ENCODE measurements at regions not wholly inside any gene's neighbourhood (a gene's known extent, or its start where the extent isn't known, plus 50 kb on each side); places are given as distances from the start of the nearest gene placed in this dataset.

GRCh38 chr11:19525276-19525675 is 187.4 kb upstream of the NAV2 start:
- DNase-seq (peak; percentile 4), ATAC-seq (ENCODE audit: low read depth) (no peak)
- Histone ChIP-seq H4K20me1 (ENCODE audit: control insufficient read depth, insufficient read depth, low read length, poor library complexity, severe bottlenecking) (no peaks in the 10 kb centered on the region), H3K9me3 (ENCODE audit: control extremely low read depth in 1 of 3, control insufficient read depth in 2 of 3, insufficient read depth in 1 of 3, low read length in 2 of 3) (no peaks in the 10 kb centered on the region), H2AFZ (ENCODE audit: insufficient read depth, low read depth, low read length, poor library complexity, severe bottlenecking) (no peak overlapping the region), H3K4me1 (ENCODE audit: control insufficient read depth in 2 of 2, insufficient read depth in 2 of 2, low read length in 2 of 2) (peaks cover 0 to 8% of the 10 kb centered on the region in 2 donors), H3K36me3 (replicated peaks in 1 of 2; ENCODE audit: control extremely low read depth in 1 of 2, control insufficient read depth in 1 of 2, extremely low read depth in 1 of 2, insufficient read depth in 2 of 2, low read length in 1 of 2) (no peaks in the 10 kb centered on the region), H3K27me3 (replicated peaks in 1 of 4; ENCODE audit: control extremely low read depth in 1 of 4, control insufficient read depth in 3 of 4, insufficient read depth in 4 of 4, low read length in 3 of 4) (peaks cover 0 to 5% (median 2%) of the 10 kb centered on the region in 4 experiments), H3K27ac (ENCODE audit: low read length in 2 of 2) (no peak overlapping the region), H3K79me2 (ENCODE audit: control insufficient read depth, insufficient read depth, low read length) (no peaks in the 10 kb centered on the region), H3K4me3 (ENCODE audit: control extremely low read depth in 1 of 5, extremely low read depth in 1 of 5, insufficient read depth in 1 of 5, low read depth in 2 of 5, low read length in 4 of 5) (no peak overlapping the region), H3K9ac (ENCODE audit: low read length) (no peak overlapping the region), H3K4me2 (replicated peaks; ENCODE audit: low read depth, low read length, poor library complexity, severe bottlenecking) (no peak overlapping the region)
- Mint-ChIP-seq H3K27me3 (peaks cover 15% of the 10 kb centered on the region), H3K4me1 (peaks cover 3% of the 10 kb centered on the region), H3K4me3 (no peak overlapping the region), H3K27ac (no peak overlapping the region), H3K9me3 (ENCODE audit: insufficient read depth) (no peaks in the 10 kb centered on the region)
- no peak for TF ChIP-seq EZH2 (IDR thresholded peaks at IDR 0.05; ENCODE audit: borderline replicate concordance, insufficient read depth, low read depth, low read length, poor library complexity, severe bottlenecking)
- TF ChIP-seq, protein P1, sequence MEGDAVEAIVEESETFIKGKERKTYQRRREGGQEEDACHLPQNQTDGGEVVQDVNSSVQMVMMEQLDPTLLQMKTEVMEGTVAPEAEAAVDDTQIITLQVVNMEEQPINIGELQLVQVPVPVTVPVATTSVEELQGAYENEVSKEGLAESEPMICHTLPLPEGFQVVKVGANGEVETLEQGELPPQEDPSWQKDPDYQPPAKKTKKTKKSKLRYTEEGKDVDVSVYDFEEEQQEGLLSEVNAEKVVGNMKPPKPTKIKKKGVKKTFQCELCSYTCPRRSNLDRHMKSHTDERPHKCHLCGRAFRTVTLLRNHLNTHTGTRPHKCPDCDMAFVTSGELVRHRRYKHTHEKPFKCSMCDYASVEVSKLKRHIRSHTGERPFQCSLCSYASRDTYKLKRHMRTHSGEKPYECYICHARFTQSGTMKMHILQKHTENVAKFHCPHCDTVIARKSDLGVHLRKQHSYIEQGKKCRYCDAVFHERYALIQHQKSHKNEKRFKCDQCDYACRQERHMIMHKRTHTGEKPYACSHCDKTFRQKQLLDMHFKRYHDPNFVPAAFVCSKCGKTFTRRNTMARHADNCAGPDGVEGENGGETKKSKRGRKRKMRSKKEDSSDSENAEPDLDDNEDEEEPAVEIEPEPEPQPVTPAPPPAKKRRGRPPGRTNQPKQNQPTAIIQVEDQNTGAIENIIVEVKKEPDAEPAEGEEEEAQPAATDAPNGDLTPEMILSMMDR (IDR thresholded peaks at IDR 0.05): no peak
- WGBS (ENCODE audit: insufficient coverage): 35% methylated on average over 6 of the region's 7 CpGs
- intact Hi-C loops (cut with micrococcal nuclease): no loop called here
- POLR2A ChIA-PET: no interaction called here
- CTCF ChIA-PET: no interaction called here

- Histone ChIP-seq H3K27ac (ENCODE audit: low read length in 2 of 2) (no peak overlapping the region), H3K36me3 (replicated peaks in 1 of 2; ENCODE audit: control extremely low read depth in 1 of 2, control insufficient read depth in 1 of 2, extremely low read depth in 1 of 2, insufficient read depth in 2 of 2, low read length in 1 of 2) (no peaks in the 10 kb centered on the region), H2AFZ (ENCODE audit: insufficient read depth, low read depth, low read length, poor library complexity, severe bottlenecking) (no peak overlapping the region), H3K4me3 (ENCODE audit: control extremely low read depth in 1 of 5, extremely low read depth in 1 of 5, insufficient read depth in 1 of 5, low read depth in 2 of 5, low read length in 4 of 5) (no peak overlapping the region), H3K27me3 (replicated peaks in 1 of 4; ENCODE audit: control extremely low read depth in 1 of 4, control insufficient read depth in 3 of 4, insufficient read depth in 4 of 4, low read length in 3 of 4) (peaks cover 0 to 5% (median under 1%) of the 10 kb centered on the region in 4 experiments), H3K79me2 (ENCODE audit: control insufficient read depth, insufficient read depth, low read length) (no peaks in the 10 kb centered on the region), H4K20me1 (ENCODE audit: control insufficient read depth, insufficient read depth, low read length, poor library complexity, severe bottlenecking) (no peaks in the 10 kb centered on the region), H3K9me3 (ENCODE audit: control extremely low read depth in 1 of 3, control insufficient read depth in 2 of 3, insufficient read depth in 1 of 3, low read length in 2 of 3) (no peaks in the 10 kb centered on the region), H3K4me2 (replicated peaks; ENCODE audit: low read depth, low read length, poor library complexity, severe bottlenecking) (no peak overlapping the region), H3K9ac (ENCODE audit: low read length) (no peak overlapping the region), H3K4me1 (ENCODE audit: control insufficient read depth in 2 of 2, insufficient read depth in 2 of 2, low read length in 2 of 2) (peaks cover 0 to 8% of the 10 kb centered on the region in 2 donors)
- ATAC-seq (ENCODE audit: low read depth) (no peak), DNase-seq (no peak)
- POLR2A ChIA-PET: no interaction called here
- Mint-ChIP-seq H3K27me3 (peaks cover 15% of the 10 kb centered on the region), H3K9me3 (ENCODE audit: insufficient read depth) (no peaks in the 10 kb centered on the region), H3K27ac (no peak overlapping the region), H3K4me1 (peaks cover 3% of the 10 kb centered on the region), H3K4me3 (no peak overlapping the region)
- TF ChIP-seq, protein P1 (IDR thresholded peaks at IDR 0.05): no peak
- TF ChIP-seq EZH2 (IDR thresholded peaks at IDR 0.05; ENCODE audit: borderline replicate concordance, insufficient read depth, low read depth, low read length, poor library complexity, severe bottlenecking): no peak
- CTCF ChIA-PET: no interaction called here
- whole genome bisulfite sequencing (ENCODE audit: insufficient coverage): 68% methylated on average over 8 of the region's 8 CpGs
- intact Hi-C loops (cut with micrococcal nuclease): no loop called here
Measured at GRCh38 chr11:19524171-19524671, 188.4 kb upstream of the NAV2 start.

All from B cell (primary cell).